SK-N-SH treated with all-trans-retinoic acid at 6 μM for 48 hours (cell line): ENCODE measurements at regions not wholly inside any gene's neighbourhood (a gene's known extent, or its start where the extent isn't known, plus 50 kb on each side); places are given as distances from the start of the nearest gene placed in this dataset.

Source experiments
- ATAC-seq: fragments of 200-7000 bp; cut with Tn5 transposase; 3 replicates; pipeline ENCODE4 v1.9.1; 2020; ENCODE audit warnings: mild to moderate bottlenecking, moderate library complexity
- ARNTL ChIP-seq: fragments of 450-650 bp; formaldehyde crosslinking; IDR thresholded peaks from 2 replicates; pipeline ENCODE4 v1.5.0; 2020; ENCODE audit warnings: low read depth, mild to moderate bottlenecking, moderate library complexity, borderline replicate concordance
- BACH2 ChIP-seq: fragments of 250-450 bp; sonication (Bioruptor Pico); IDR thresholded peaks from 2 replicates; pipeline ENCODE4 v1.9.0; 2021; ENCODE audit warnings: mild to moderate bottlenecking, borderline replicate concordance
- CSDC2 ChIP-seq: fragments of 250-450 bp; sonication (Bioruptor Pico); IDR thresholded peaks from 2 replicates; pipeline ENCODE4 v1.5.0; 2020; ENCODE audit warnings: mild to moderate bottlenecking, moderate library complexity
- CSRNP3 ChIP-seq: fragments of 250-450 bp; sonication (Bioruptor Pico); IDR thresholded peaks from 2 replicates; pipeline ENCODE4 v1.5.1; 2021; ENCODE audit warnings: mild to moderate bottlenecking, moderate library complexity
- GLIS3 ChIP-seq: fragments of 250-450 bp; sonication (Bioruptor Pico); IDR thresholded peaks from 2 replicates; pipeline ENCODE4 v1.5.0; 2020; ENCODE audit warnings: mild to moderate bottlenecking, moderate library complexity
- POU6F1 ChIP-seq: fragments of 250-450 bp; sonication (Bioruptor Pico); IDR thresholded peaks from 2 replicates; pipeline ENCODE4 v1.8.0; 2021; ENCODE audit warnings: low read depth, mild to moderate bottlenecking, moderate library complexity, borderline replicate concordance
- PPARA ChIP-seq: fragments of 250-450 bp; sonication (Bioruptor Pico); IDR thresholded peaks from 2 replicates; pipeline ENCODE4 v1.5.0; 2020; ENCODE audit warnings: mild to moderate bottlenecking, borderline replicate concordance
- RARB ChIP-seq: fragments of 250-450 bp; sonication (Bioruptor Pico); IDR thresholded peaks from 2 replicates; pipeline ENCODE4 v1.8.0; 2021; ENCODE audit warnings: mild to moderate bottlenecking, moderate library complexity
- SNAI2 ChIP-seq: fragments of 250-450 bp; sonication (Bioruptor Pico); IDR thresholded peaks from 2 replicates; pipeline ENCODE4 v1.5.0; 2020; ENCODE audit warnings: mild to moderate bottlenecking, moderate library complexity
- TCF4 ChIP-seq: fragments of 250-450 bp; sonication (Bioruptor Pico); IDR thresholded peaks from 2 replicates; pipeline ENCODE4 v1.8.0; 2021; ENCODE audit warnings: mild to moderate bottlenecking, moderate library complexity, borderline replicate concordance
- TOX ChIP-seq: fragments of 250-450 bp; sonication (Bioruptor Pico); IDR thresholded peaks from 2 replicates; pipeline ENCODE4 v1.8.0; 2021; ENCODE audit warnings: mild to moderate bottlenecking, moderate library complexity, borderline replicate concordance
- ZC3H10 ChIP-seq: fragments of 250-450 bp; sonication (Bioruptor Pico); IDR thresholded peaks from 2 replicates; pipeline ENCODE4 v1.5.1; 2021; ENCODE audit warnings: mild to moderate bottlenecking, moderate library complexity
- ZFP3 ChIP-seq: fragments of 250-450 bp; sonication (Bioruptor Pico); IDR thresholded peaks from 2 replicates; pipeline ENCODE4 v1.5.0; 2020; ENCODE audit warnings: mild to moderate bottlenecking, moderate library complexity
- ZFP30 ChIP-seq: fragments of 450-650 bp; formaldehyde crosslinking; IDR thresholded peaks from 2 replicates; pipeline ENCODE4 v1.5.0; 2022; ENCODE audit warnings: mild to moderate bottlenecking, moderate library complexity
- ZNF565 ChIP-seq: fragments of 450-650 bp; formaldehyde crosslinking; conservative IDR thresholded peaks from 2 replicates; pipeline ENCODE4 v1.5.0; 2020; ENCODE audit warnings: low read depth, mild to moderate bottlenecking, moderate library complexity
- ZNF70 ChIP-seq: fragments of 450-650 bp; formaldehyde crosslinking; IDR thresholded peaks from 2 replicates; pipeline ENCODE4 v1.5.0; 2020; ENCODE audit warnings: mild to moderate bottlenecking, moderate library complexity
- ZNF8 ChIP-seq: fragments of 450-650 bp; formaldehyde crosslinking; IDR thresholded peaks from 2 replicates; pipeline ENCODE4 v1.5.0; 2020; ENCODE audit warnings: mild to moderate bottlenecking, moderate library complexity
- TF ChIP-seq, protein P1 (sequence below): fragments of 250-450 bp; sonication (Bioruptor Pico); IDR thresholded peaks from 2 replicates; pipeline ENCODE4 v1.5.0; 2020; ENCODE audit warnings: mild to moderate bottlenecking, moderate library complexity
- TF ChIP-seq, protein P2 (sequence below): fragments of 250-450 bp; sonication (Bioruptor Pico); IDR thresholded peaks from 2 replicates; pipeline ENCODE4 v1.8.0; 2020; ENCODE audit warnings: mild to moderate bottlenecking, moderate library complexity, borderline replicate concordance
- TF ChIP-seq, protein P3 (sequence below): fragments of 250-450 bp; sonication (Bioruptor Pico); IDR thresholded peaks from 2 replicates; pipeline ENCODE4 v1.5.1; 2020; ENCODE audit warnings: low read depth, mild to moderate bottlenecking, moderate library complexity

DNA sequence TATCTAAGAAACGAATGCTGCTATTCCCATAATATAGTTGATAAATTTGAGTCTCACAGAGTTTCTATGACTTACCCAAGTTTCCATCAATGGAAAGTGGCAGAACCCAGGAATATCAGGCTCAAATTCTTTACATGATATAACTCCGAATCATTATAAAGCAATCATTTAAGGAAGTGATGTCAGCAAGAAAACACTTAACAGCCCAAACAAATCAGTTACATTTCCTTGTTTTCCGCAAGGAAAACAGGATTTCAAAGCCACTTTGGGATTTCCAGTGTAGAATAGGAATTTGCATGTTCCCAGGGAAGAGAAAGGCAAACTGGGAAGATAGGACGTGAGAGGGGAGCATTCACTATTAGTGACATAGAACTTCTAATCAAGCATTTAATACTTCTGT lies 311.4 kb upstream of the GOT2 start:
- TF ChIP-seq POU6F1 (no peak), ZNF70 (CRISPR knock-in tag) (no peak), ZFP30 (CRISPR knock-in tag) (no peak), ZNF565 (CRISPR knock-in tag) (no peak), PPARA (CRISPR knock-in tag) (no peak)
- TF ChIP-seq, protein P1, sequence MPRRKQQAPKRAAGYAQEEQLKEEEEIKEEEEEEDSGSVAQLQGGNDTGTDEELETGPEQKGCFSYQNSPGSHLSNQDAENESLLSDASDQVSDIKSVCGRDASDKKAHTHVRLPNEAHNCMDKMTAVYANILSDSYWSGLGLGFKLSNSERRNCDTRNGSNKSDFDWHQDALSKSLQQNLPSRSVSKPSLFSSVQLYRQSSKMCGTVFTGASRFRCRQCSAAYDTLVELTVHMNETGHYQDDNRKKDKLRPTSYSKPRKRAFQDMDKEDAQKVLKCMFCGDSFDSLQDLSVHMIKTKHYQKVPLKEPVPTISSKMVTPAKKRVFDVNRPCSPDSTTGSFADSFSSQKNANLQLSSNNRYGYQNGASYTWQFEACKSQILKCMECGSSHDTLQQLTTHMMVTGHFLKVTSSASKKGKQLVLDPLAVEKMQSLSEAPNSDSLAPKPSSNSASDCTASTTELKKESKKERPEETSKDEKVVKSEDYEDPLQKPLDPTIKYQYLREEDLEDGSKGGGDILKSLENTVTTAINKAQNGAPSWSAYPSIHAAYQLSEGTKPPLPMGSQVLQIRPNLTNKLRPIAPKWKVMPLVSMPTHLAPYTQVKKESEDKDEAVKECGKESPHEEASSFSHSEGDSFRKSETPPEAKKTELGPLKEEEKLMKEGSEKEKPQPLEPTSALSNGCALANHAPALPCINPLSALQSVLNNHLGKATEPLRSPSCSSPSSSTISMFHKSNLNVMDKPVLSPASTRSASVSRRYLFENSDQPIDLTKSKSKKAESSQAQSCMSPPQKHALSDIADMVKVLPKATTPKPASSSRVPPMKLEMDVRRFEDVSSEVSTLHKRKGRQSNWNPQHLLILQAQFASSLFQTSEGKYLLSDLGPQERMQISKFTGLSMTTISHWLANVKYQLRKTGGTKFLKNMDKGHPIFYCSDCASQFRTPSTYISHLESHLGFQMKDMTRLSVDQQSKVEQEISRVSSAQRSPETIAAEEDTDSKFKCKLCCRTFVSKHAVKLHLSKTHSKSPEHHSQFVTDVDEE (CRISPR knock-in tag), result no peak
- no peak for ATAC-seq

DNA sequence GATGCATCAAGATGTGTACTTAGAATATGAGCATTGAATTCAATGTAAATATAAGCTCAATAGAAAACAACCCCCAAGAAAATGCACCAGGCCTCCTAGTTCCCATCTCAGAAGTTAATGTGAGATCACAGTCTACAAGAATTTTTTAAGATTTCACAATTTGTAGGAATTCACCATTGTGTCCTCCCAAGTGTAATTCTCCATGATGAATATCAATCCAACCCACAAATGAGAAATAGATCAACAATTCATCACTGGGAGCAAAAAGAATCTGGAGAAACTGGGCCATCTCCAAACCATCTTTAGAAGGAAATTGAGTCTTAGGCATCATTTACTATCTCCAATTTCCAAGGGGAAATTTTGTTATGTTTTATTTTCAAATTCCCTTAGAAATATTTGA lies 310.5 kb upstream of the GOT2 start:
- TF ChIP-seq, protein P2, sequence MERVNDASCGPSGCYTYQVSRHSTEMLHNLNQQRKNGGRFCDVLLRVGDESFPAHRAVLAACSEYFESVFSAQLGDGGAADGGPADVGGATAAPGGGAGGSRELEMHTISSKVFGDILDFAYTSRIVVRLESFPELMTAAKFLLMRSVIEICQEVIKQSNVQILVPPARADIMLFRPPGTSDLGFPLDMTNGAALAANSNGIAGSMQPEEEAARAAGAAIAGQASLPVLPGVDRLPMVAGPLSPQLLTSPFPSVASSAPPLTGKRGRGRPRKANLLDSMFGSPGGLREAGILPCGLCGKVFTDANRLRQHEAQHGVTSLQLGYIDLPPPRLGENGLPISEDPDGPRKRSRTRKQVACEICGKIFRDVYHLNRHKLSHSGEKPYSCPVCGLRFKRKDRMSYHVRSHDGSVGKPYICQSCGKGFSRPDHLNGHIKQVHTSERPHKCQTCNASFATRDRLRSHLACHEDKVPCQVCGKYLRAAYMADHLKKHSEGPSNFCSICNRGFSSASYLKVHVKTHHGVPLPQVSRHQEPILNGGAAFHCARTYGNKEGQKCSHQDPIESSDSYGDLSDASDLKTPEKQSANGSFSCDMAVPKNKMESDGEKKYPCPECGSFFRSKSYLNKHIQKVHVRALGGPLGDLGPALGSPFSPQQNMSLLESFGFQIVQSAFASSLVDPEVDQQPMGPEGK (CRISPR knock-in tag), result no peak
- TF ChIP-seq ZC3H10 (CRISPR knock-in tag) (no peak), ZNF70 (CRISPR knock-in tag) (no peak), TCF4 (CRISPR knock-in tag) (no peak), ZNF8 (no peak), BACH2 (no peak), CSRNP3 (CRISPR knock-in tag) (no peak), ARNTL (CRISPR knock-in tag) (no peak), PPARA (CRISPR knock-in tag) (no peak), RARB (CRISPR knock-in tag) (no peak)
- no peak for ATAC-seq

DNA sequence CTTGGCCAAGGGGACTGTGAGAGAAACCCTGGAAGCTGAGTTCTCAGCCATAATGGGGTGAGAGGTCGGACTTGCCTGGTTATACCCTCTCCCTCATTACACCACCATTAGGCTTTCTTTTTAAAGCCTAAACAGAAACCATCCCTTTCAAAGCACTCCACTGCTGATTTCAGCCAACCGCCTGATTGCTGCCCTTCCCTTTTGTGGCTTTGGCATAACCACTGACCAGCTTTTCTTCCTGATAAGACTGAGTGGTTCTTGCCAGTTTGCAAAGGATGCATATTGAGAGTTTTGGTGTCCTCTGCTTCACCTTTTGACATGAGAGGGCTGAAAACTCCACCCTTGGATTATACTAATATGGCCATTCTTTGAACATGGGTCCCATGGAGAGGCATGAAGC lies 308.2 kb upstream of the GOT2 start:
- TF ChIP-seq GLIS3 (CRISPR knock-in tag), result no peak
- no peak for TF ChIP-seq RARB (CRISPR knock-in tag)
- TF ChIP-seq, protein P3, sequence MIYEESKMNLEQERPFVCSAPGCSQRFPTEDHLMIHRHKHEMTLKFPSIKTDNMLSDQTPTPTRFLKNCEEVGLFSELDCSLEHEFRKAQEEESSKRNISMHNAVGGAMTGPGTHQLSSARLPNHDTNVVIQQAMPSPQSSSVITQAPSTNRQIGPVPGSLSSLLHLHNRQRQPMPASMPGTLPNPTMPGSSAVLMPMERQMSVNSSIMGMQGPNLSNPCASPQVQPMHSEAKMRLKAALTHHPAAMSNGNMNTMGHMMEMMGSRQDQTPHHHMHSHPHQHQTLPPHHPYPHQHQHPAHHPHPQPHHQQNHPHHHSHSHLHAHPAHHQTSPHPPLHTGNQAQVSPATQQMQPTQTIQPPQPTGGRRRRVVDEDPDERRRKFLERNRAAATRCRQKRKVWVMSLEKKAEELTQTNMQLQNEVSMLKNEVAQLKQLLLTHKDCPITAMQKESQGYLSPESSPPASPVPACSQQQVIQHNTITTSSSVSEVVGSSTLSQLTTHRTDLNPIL (CRISPR knock-in tag), result no peak
- no peak for TF ChIP-seq SNAI2 (CRISPR knock-in tag)
- no peak for TF ChIP-seq CSRNP3 (CRISPR knock-in tag)
- ATAC-seq, result no peak

GRCh38 chr16:59039066-59039720 lies 305.1 kb upstream of the GOT2 start:
- no peak for ATAC-seq
- TF ChIP-seq CSDC2 (CRISPR knock-in tag) (no peak), ZFP3 (CRISPR knock-in tag) (no peak), TOX (CRISPR knock-in tag) (no peak), CSRNP3 (CRISPR knock-in tag) (no peak), TCF4 (CRISPR knock-in tag) (no peak), ZNF70 (CRISPR knock-in tag) (no peak), BACH2 (no peak), GLIS3 (CRISPR knock-in tag) (no peak), ZNF8 (no peak)
- TF ChIP-seq, protein P1 (CRISPR knock-in tag), result no peak
